H4 (cell line): ENCODE measurements at regions not wholly inside any gene's neighbourhood (a gene's known extent, or its start where the extent isn't known, plus 50 kb on each side); places are given as distances from the start of the nearest gene placed in this dataset.
"Not testable (repeated sequence)": the region's sequence is repeated elsewhere in the genome, so short reads cannot be mapped to it uniquely, and the experiment has no call there.

Experiments
- DNase-seq: peaks from one replicate; pipeline ENCODE4 v3.0.0-alpha.2; 2015; ENCODE audit warnings: low spot score

DNA sequence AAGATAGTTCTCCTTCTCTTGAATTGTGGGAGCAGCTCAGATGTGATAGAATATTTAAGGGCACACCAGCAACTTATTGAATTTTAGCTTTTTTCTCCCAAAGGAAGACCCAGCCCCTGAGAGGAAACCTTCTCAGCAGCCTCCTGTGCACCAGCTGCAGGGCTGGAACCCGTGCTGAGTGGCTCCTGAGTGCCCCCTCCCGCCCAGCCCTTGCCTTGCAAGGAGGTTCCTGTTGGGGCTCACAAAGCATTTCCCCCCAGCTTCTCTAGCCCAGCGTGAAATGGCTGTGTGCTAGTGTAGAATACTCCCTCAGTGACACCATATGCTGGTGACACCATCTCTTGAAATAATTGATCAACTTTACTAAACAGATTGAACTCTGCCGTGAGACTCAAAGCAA is 1180.1 kb downstream of the TMEM121 start:
- DNase-seq, result not testable (repeated sequence)

GRCh38 chr14:106710187-106710586 is 1183.8 kb downstream of the TMEM121 start:
- not testable (repeated sequence) for DNase-seq

DNA sequence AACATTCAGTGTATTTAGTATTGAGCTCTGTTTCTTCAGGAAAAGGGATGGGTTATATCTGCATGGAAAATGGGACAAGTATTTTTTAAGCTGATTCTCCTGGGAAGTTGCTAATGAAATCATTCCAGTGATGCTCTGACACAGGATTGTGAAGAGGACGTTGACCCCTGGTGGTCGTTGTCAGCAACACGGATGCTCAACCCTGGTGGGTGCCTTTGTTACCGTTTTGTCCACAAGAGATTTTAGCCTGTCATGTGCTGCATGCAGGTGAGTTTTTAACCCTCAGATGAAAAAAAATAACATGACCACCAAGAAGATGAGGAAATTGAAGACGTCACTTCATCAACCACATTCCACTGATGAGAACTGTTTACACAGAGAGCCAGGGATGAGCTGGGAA is 1186.1 kb downstream of the TMEM121 start:
- not testable (repeated sequence) for DNase-seq

DNA sequence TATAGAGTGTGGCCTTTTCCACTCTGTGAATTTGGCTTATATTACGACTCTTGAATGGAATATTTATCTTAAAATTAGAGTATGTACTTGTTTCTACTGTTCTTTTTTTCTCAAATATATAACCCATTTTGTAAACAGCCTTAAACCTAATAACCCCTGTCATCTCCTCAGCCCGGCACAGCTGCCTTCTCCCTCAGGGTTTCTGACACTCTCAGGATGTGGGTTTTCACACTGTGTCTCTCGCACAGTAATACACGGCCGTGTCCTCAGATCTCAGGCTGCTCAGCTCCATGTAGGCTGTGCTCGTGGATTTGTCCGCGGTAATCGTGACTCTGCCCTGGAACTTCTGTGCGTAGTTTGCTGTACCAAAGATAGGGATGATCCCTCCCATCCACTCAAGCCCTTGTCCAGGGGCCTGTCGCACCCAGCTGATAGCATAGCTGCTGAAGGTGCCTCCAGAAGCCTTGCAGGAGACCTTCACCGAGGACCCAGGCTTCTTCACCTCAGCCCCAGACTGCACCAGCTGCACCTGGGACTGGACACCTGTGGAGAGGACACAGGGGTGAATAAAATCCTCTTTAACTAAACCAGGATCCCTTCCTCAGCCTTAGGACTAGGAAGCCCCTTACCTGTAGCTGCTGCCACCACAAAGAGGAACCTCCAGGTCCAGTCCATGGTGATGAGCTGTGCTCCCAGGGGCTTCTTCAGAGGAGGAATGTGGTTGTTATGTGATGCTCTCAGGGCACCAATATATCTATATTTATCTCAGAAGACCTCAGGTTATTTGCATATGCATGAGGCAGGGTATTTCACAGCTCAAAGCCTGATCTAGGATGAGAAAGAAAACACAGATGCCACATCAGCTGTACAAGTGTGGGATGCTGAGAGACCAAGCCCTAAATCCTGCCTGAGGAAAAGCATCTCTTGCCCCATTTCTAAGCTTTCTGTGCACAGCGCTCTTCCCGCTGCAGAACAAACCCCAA is 1188.4 kb downstream of the TMEM121 start:
- not testable (repeated sequence) for DNase-seq

- not testable (repeated sequence) for DNase-seq
Observed at GRCh38 chr14:106717544-106717943, 1191.2 kb downstream of the TMEM121 start.

GRCh38 chr14:106719880-106720279 is 1193.5 kb downstream of the TMEM121 start:
- not testable (repeated sequence) for DNase-seq

DNA sequence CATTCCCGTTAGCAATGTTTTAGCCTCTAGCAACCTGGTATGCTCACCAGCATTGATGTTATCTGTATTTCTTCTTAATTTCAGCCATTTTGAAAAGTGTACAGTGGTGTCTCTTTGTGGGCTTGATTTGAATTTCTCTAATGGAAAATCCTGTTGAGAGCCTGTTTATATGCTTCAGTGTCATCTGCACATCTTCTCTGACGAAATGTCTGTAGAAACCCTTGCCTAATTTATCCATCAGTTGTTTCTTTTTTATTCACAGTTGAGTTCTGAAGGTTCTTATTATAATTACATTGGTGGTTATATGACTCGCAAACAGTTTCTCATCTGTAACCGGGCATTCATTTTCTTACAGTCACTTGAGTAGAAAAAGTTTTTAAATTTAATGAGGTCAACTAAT is 1195.5 kb downstream of the TMEM121 start:
- DNase-seq, result not testable (repeated sequence)

DNA sequence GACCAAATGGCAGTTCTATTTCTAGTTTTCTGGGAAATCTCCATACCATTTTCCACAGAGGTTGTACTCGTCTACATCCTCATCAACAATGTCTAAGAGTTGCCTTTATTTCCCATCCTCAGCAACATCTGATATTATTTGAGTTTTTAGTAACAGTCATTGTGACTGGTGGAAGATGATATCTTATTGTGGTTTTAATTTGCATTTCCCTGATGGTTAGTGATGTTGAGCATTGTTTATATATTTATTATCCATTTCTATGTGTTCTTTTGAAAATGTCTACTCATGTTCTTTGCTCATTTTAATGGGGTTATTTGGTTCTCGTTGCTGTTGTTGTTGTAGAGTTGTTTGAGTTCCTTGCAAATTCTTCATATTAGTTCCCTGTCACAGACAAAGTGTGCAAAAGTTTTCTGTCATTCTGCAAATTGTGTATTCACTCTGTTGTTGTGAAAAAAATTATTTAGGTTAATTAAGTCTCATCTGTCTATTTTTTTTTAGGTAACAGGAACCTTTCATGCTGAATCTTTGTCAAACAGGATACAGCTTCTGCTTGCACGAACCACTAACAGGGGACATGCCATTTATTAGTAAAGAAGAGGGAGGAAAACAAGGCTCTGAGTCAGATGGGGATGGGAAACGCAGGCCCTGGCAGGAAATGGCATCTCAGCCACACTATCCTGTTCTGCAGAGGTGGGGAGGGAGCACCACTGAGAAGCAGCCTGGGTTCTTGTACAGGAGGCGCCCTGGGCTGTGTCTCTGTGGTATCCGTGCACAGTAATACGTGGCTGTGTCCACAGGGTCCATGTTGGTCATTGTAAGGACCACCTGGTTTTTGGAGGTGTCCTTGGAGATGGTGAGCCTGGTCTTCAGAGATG is 1196.7 kb downstream of the TMEM121 start:
- DNase-seq, result not testable (repeated sequence)

DNA sequence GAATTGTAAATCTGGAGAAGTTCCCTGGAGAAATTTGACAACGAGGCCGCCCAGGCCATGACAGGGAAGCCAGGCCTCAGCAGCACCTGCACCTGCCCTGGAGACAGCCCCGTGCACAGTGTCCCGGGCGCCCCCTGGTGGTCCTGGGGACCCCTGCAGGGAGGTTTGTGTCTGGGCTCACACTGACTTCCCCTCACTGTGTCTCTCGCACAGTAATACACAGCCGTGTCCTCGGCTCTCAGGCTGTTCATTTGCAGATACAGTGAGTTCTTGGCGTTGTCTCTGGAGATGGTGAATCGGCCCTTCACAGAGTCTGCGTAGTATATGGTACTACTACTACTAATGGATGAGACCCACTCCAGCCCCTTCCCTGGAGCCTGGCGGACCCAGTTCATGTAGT is 1201.6 kb downstream of the TMEM121 start:
- not testable (repeated sequence) for DNase-seq

- DNase-seq, result no peak
Observed at GRCh38 chr14:106728611-106729010, 1202.2 kb downstream of the TMEM121 start.

DNA sequence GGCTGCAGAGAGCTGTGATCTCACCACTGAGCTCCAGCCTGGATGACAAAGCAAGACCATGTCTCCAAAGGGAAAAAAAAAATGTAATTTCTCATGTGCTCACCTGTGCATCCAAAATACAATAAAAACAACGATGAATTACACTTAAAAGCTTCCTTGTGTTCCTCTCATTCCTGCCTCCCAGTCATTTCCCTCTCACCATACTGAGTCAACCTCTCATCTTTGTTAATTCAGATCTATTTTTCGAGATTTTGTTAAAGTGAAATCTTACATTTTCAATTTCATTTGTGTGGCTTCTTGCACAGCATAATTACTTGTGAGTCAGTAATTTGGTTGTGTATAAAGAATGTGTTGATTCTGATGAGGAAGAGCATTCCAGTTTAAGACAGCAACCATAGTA is 1203.2 kb downstream of the TMEM121 start:
- DNase-seq, result no peak

DNA sequence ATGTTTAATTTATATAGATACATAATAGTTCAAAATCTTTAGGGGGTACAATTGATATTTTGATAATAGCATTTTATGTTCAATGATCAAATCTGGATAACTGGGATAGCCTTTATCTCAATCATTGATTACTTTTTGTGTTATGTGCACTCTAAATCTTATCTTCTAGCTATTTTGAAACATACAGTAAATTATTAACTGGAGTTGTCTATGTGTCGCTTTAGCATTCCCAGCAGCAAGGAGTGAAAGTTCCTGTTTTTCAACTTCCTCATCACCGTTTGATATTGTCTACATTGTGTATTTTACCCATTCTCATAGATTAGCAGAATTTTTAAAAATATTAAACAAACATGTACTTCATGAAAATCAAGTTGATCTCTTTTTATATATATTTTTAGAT is 1207.4 kb downstream of the TMEM121 start:
- no peak for DNase-seq

- DNase-seq, result no peak
Observed at GRCh38 chr14:106737021-106737420, 1210.6 kb downstream of the TMEM121 start.

GRCh38 chr14:106738075-106738474 is 1211.7 kb downstream of the TMEM121 start:
- DNase-seq, result no peak

- DNase-seq, result not testable (repeated sequence)
Observed at GRCh38 chr14:106738598-106739258, 1212.3 kb downstream of the TMEM121 start.

DNA sequence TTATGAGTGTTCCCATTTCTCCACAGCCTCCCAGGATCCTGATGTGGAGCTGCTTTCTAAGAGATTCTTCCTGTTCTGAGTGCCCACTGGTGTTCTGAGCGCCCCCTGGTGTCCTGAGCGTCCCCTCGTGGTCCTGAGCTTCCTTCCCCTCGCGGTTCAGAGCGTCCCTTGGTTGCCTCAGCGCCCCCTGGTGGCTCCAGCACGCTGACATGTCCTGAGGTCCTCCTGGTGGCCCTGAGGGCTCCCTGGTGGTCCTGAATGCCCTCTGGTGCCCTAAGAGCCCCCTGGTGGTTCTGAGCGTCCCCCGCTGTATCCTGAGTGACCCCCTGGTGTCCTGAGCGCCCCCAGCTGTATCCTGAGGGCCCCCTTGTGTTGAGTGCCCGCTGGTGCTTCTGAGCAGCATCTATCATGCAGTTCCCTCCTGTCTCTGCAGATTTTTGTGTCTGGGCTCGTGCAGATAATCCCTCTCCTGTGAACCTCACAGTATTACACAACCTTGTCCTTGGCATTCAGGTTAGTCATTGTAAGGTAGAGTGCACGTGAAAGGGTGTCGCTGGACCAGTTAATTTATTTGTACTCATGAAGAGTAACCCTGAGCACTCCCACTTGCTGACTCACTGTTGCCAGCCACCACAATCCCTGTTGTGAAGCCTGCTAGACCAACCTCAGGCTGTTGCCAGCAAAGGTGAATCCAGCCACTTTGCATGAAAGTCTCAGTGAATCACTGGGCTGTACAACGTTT is 1214.9 kb downstream of the TMEM121 start:
- peak; percentile 12 for DNase-seq

DNA sequence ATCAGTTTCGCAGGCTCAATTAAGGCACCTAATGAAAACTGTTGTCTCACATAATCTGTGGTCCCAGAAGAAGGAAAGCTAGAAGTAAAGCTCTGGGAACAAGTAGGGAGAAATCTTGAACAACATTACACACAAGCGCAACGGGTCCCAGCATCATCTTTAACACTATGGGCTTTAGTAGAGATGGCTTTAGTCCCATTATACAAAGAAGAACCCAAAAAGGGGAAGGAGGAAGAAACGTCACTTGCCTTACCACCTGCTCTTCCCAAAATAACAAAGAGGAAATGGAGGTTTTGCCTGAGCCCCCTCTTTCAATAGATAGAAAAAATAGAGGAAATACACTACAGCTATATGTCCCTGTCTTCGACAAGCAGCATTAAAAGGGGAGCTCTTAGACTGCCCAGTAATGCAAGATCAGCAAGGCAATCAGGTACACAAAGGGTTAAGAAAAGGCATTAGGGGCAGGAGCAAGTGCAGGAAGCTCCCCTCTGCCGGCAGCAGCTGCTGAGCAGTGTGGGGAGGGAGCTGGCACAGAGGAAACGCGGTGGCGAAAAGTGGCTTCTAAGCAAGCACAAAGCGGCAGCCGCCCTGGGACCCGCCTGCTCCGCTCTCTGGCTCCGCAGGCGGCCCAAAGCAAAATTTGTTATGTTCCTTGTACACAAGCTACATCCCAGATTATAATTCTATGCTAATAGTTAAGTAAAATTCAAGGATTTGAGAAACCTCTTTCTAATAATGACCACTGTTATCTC is 1218.8 kb downstream of the TMEM121 start:
- DNase-seq, result not testable (repeated sequence)

DNA sequence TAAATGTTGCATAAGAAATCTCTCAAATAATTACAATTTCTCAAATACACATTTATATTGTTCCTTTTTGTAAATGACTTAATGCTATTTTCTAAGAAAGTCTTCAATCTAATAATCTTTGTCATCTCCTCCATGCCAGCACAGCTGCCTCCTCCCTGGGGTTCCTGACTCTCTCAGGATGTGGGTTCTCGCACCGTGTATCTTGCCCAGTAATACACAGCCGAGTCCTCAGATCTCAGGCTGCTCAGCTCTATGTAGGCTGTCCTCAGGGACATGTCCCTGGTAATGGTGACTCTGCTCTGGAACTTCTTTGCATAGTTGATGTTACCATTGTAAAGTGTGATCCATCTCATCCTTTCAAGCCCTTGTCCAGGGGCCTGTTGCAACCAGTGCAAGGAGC is 1223.7 kb downstream of the TMEM121 start:
- DNase-seq, result not testable (repeated sequence)

DNA sequence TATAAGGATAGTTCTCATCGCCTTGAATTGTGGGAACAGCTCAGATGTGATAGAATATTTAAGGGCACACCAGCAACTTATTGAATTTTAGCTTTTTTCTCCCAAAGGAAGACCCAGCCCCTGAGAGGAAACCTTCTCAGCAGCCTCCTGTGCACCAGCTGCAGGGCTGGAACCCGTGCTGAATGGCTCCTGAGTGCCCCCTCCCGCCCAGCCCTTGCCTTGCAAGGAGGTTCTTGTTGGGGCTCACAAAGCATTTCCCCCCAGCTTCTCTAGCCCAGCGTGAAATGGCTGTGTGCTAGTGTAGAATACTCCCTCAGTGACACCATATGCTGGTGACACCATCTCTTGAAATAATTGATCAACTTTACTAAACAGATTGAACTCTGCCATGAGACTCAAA is 1227.4 kb downstream of the TMEM121 start:
- DNase-seq, result not testable (repeated sequence)

GRCh38 chr14:106757444-106757843 is 1231.1 kb downstream of the TMEM121 start:
- not testable (repeated sequence) for DNase-seq
